CD4-positive, alpha-beta T cell (primary cell): ENCODE measurements at regions not wholly inside any gene's neighbourhood (a gene's known extent, or its start where the extent isn't known, plus 50 kb on each side); places are given as distances from the start of the nearest gene placed in this dataset.

Experiments
- ATAC-seq: fragments of 200-7000 bp; cut with Tn5 transposase; one replicate; pipeline ENCODE4 v1.10.0; 2022; ENCODE audit warnings: mild to moderate bottlenecking; ENCODE audit not compliant: poor library complexity
- CTCF ChIA-PET: fragments of 350-600 bp; sonication (Branson Sonifier 250); formaldehyde crosslinking; loops from one replicate; lab custom pipeline; 2021; ENCODE audit warnings: antibody characterized with exemption, inconsistent platforms; lab: Charles Lee
- POLR2A ChIA-PET: fragments of 350-600 bp; sonication (Branson Sonifier 250); formaldehyde crosslinking; loops from one replicate; lab custom pipeline; 2021; ENCODE audit warnings: antibody characterized with exemption, inconsistent platforms; lab: Charles Lee
- DNase-seq, 14 experiments: peaks; one replicate each; pipeline ENCODE4 v3.0.0-alpha.2; 2013 to 2020; ENCODE audit warnings: mixed read lengths in 2 of 14
- H3K27ac ChIP-seq, 2 donors: one replicate each; pipeline versions ENCODE4 v1.5.1 to v1.7.0; 2013; ENCODE audit warnings: low read length in 2 of 2, low read depth in 1 of 2, mild to moderate bottlenecking in 1 of 2
- H3K27me3 ChIP-seq, 2 experiments: 1 replicate in 1 of 2; 2 replicates in 1 of 2; pipeline versions ENCODE4 v1.6.1 to v1.7.0; 2013; ENCODE audit warnings: low read length in 2 of 2, control low read depth in 1 of 2, mild to moderate bottlenecking in 1 of 2, moderate library complexity in 1 of 2; ENCODE audit not compliant: insufficient read depth in 2 of 2, control insufficient read depth in 1 of 2
- H3K36me3 ChIP-seq: one replicate; pipeline ENCODE4 v1.6.1; 2013; ENCODE audit warnings: low read length, control low read depth; ENCODE audit not compliant: insufficient read depth
- H3K4me1 ChIP-seq: one replicate; pipeline ENCODE4 v1.6.1; 2013; ENCODE audit warnings: low read length, control low read depth; ENCODE audit not compliant: insufficient read depth
- H3K4me3 ChIP-seq: one replicate; pipeline ENCODE4 v1.5.1; 2013; ENCODE audit warnings: mild to moderate bottlenecking, low read length, moderate library complexity
- H3K9me3 ChIP-seq, 2 experiments: 1 replicate in 1 of 2; 2 replicates in 1 of 2; pipeline versions ENCODE4 v1.6.1 to v1.7.0; 2013; ENCODE audit warnings: low read length in 2 of 2, mild to moderate bottlenecking in 2 of 2, control low read depth in 1 of 2, moderate library complexity in 1 of 2; ENCODE audit not compliant: control insufficient read depth in 1 of 2, insufficient read depth in 1 of 2
- H3K27ac Mint-ChIP-seq: one replicate; pipeline ENCODE4 v1.8.0; 2020; ENCODE audit warnings: mixed read lengths
- H3K27me3 Mint-ChIP-seq: one replicate; pipeline ENCODE4 v1.8.0; 2021; ENCODE audit warnings: mixed read lengths
- H3K36me3 Mint-ChIP-seq: one replicate; pipeline ENCODE4 v1.8.0; 2021; ENCODE audit warnings: low read depth, mixed read lengths
- H3K4me1 Mint-ChIP-seq: one replicate; pipeline ENCODE4 v1.8.0; 2021; ENCODE audit warnings: low read depth, mixed read lengths
- H3K4me3 Mint-ChIP-seq: one replicate; pipeline ENCODE4 v1.8.0; 2020; ENCODE audit warnings: mild to moderate bottlenecking, mixed read lengths
- H3K9me3 Mint-ChIP-seq: one replicate; pipeline ENCODE4 v1.8.0; 2020; ENCODE audit warnings: mixed read lengths
- intact Hi-C, 2 experiments: fragments of 100-400 bp; cut with DNase I in 1 of 2; cut with micrococcal nuclease in 1 of 2; formaldehyde crosslinking; loops; one replicate each; pipeline versions ENCODE4 v1.15.1 to v1.9.0; 2023 to 2025; cut with DNase I, micrococcal nuclease
- TF ChIP-seq, protein P1 (sequence below): fragments of 200-600 bp; IDR thresholded peaks from one replicate; pipeline ENCODE4 v1.8.0; 2022; ENCODE audit warnings: antibody characterized with exemption, mild to moderate bottlenecking

- no peak overlapping the region for H3K4me3 Mint-ChIP-seq
- H3K9me3 ChIP-seq, result no peaks in the 10 kb centered on the region
- DNase-seq, result no peak
- intact Hi-C loops, result no loop called here
- H3K4me1 ChIP-seq, result no peaks in the 10 kb centered on the region
- TF ChIP-seq, protein P1, sequence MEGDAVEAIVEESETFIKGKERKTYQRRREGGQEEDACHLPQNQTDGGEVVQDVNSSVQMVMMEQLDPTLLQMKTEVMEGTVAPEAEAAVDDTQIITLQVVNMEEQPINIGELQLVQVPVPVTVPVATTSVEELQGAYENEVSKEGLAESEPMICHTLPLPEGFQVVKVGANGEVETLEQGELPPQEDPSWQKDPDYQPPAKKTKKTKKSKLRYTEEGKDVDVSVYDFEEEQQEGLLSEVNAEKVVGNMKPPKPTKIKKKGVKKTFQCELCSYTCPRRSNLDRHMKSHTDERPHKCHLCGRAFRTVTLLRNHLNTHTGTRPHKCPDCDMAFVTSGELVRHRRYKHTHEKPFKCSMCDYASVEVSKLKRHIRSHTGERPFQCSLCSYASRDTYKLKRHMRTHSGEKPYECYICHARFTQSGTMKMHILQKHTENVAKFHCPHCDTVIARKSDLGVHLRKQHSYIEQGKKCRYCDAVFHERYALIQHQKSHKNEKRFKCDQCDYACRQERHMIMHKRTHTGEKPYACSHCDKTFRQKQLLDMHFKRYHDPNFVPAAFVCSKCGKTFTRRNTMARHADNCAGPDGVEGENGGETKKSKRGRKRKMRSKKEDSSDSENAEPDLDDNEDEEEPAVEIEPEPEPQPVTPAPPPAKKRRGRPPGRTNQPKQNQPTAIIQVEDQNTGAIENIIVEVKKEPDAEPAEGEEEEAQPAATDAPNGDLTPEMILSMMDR, result no peak
- H3K4me1 Mint-ChIP-seq, result no peaks in the 10 kb centered on the region
- no peak for ATAC-seq
- no peaks in the 10 kb centered on the region for H3K36me3 ChIP-seq
- no peaks in the 10 kb centered on the region for H3K36me3 Mint-ChIP-seq
- H3K27me3 Mint-ChIP-seq, result no peaks in the 10 kb centered on the region
- ChIA-PET CTCF (no interaction called here), POLR2A (no interaction called here)
- H3K9me3 Mint-ChIP-seq, result no peaks in the 10 kb centered on the region
- no peak overlapping the region for H3K4me3 ChIP-seq
- H3K27me3 ChIP-seq, result no peaks in the 10 kb centered on the region
- no peak overlapping the region for H3K27ac ChIP-seq
- H3K27ac Mint-ChIP-seq, result no peak overlapping the region
Measured at GRCh38 chr5:110329955-110330525, 396.4 kb downstream of the TMEM232 start.

DNA sequence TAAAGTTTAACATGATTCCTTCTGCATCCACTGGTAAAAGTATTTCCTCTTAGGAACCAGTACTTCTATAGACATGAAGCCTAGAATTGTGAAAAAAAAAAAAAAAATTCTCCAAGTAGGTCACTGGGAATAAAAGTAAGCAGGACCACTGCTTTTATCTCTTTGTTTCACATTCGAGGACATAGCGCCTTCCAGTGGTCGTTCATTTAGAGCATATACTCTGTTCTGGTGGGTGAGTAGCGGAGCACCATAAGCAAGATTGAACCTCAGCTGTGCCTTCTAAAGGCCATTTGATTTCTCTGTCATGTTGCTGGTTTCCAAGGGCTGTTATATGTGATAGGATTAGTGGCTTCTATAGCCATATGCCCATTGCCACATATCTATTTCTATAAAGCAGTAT is 393.1 kb downstream of the TMEM232 start:
- no peaks in the 10 kb centered on the region for H3K4me1 Mint-ChIP-seq
- Histone ChIP-seq H3K27ac (no peak overlapping the region), H3K36me3 (no peaks in the 10 kb centered on the region), H3K4me3 (no peak overlapping the region), H3K9me3 (no peaks in the 10 kb centered on the region), H3K27me3 (no peaks in the 10 kb centered on the region), H3K4me1 (no peaks in the 10 kb centered on the region)
- ATAC-seq, result no peak
- intact Hi-C loops, result no loop called here
- ChIA-PET CTCF (interaction anchor here (0.7 kb wide), 1 partner anchor 525 kb away, joined by 3 read pairs; no protein-coding TSS in a partner anchor), POLR2A (no interaction called here)
- H3K27me3 Mint-ChIP-seq, result no peaks in the 10 kb centered on the region
- TF ChIP-seq, protein P1, result no peak
- H3K9me3 Mint-ChIP-seq, result no peaks in the 10 kb centered on the region
- no peak overlapping the region for H3K27ac Mint-ChIP-seq
- H3K36me3 Mint-ChIP-seq, result no peaks in the 10 kb centered on the region
- DNase-seq, result peak in 1 of 14 experiments; percentile 5
- no peak overlapping the region for H3K4me3 Mint-ChIP-seq

DNA sequence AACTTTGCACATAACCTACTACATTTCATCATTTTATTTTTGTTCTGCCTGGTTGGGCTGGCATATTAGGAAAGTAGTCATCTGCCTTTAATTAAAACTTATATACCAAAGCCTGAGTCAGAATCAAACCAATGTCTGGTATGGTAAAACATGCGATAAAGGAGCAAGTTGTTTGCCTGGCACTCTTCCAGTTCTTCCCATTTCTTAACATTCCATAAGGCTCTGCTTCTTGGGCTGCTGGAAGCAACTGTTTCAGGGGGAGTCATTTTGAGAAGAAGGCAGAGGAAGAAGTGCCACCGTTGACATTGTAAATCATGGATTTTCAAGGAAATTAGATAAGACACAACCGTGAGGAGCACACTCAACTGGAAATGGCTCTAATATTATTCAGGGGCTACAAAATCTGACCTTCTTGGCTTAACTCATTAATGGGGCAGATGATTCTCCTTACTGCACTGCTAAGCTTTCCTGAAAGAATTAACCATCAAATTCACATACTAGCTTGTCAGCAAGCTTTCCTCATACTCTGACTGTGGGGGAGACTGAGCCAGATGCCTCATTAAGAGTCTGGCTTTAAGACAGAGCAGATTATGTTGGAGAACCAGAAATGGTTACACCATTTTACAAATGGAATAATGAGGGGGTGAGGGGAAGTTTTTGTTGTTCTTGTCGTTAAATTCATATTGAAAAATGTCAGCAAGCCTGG is 391.0 kb downstream of the TMEM232 start:
- Histone ChIP-seq H3K4me1 (no peaks in the 10 kb centered on the region), H3K9me3 (no peaks in the 10 kb centered on the region), H3K4me3 (no peak overlapping the region), H3K27ac (no peak overlapping the region), H3K36me3 (no peaks in the 10 kb centered on the region), H3K27me3 (no peaks in the 10 kb centered on the region)
- TF ChIP-seq, protein P1, result no peak
- no peak overlapping the region for H3K4me3 Mint-ChIP-seq
- ATAC-seq, result no peak
- no peaks in the 10 kb centered on the region for H3K4me1 Mint-ChIP-seq
- no peak overlapping the region for H3K27ac Mint-ChIP-seq
- no peaks in the 10 kb centered on the region for H3K27me3 Mint-ChIP-seq
- no peaks in the 10 kb centered on the region for H3K36me3 Mint-ChIP-seq
- POLR2A ChIA-PET, result no interaction called here
- DNase-seq, result no peak
- no peaks in the 10 kb centered on the region for H3K9me3 Mint-ChIP-seq
- CTCF ChIA-PET, result no interaction called here
- intact Hi-C loops, result no loop called here
